B cell (primary cell): ENCODE measurements at regions not wholly inside any gene's neighbourhood (a gene's known extent, or its start where the extent isn't known, plus 50 kb on each side); places are given as distances from the start of the nearest gene placed in this dataset.

Source experiments
- ATAC-seq: fragments of 200-7000 bp; cut with Tn5 transposase; one replicate; pipeline ENCODE4 v1.10.0; 2021; ENCODE audit warnings: low read depth, mild to moderate bottlenecking, moderate number of reproducible peaks, moderate library complexity
- CTCF ChIA-PET: fragments of 350-600 bp; sonication (Branson Sonifier 250); formaldehyde crosslinking; loops from one replicate; lab custom pipeline; 2021; ENCODE audit warnings: antibody characterized with exemption, inconsistent platforms; lab: Charles Lee
- POLR2A ChIA-PET: fragments of 350-600 bp; sonication (Branson Sonifier 250); formaldehyde crosslinking; loops from one replicate; lab custom pipeline; 2021; ENCODE audit warnings: antibody characterized with exemption; lab: Charles Lee
- DNase-seq: peaks from one replicate; pipeline ENCODE4 v3.0.0; 2013
- H2AFZ ChIP-seq: 2 replicates; pipeline ENCODE4 v1.6.1; 2012; ENCODE audit warnings: mild to moderate bottlenecking, low read depth, low read length; ENCODE audit not compliant: insufficient read depth, poor library complexity, severe bottlenecking
- H3K27ac ChIP-seq, 2 donors: 1 replicate in 1 of 2; 2 replicates in 1 of 2; pipeline ENCODE4 v1.5.1; 2012 to 2013; ENCODE audit warnings: low read length in 2 of 2, mild to moderate bottlenecking in 2 of 2, moderate library complexity in 1 of 2
- H3K27me3 ChIP-seq, 4 experiments: fragments of 200-600 bp in 1 of 4; sonication (generic) in 1 of 4; replicated peaks in 1 of 4; 1 replicate in 2 of 4; 2 replicates in 2 of 4; pipeline versions ENCODE4 v1.6.1 to v1.7.0; 2013 to 2016; ENCODE audit warnings: low read length in 3 of 4, mild to moderate bottlenecking in 2 of 4, mixed read lengths in 1 of 4, moderate library complexity in 1 of 4; ENCODE audit not compliant: insufficient read depth in 4 of 4, control insufficient read depth in 3 of 4; ENCODE audit errors: control extremely low read depth in 1 of 4
- H3K36me3 ChIP-seq, 2 experiments: replicated peaks in 1 of 2; 1 replicate in 1 of 2; 2 replicates in 1 of 2; pipeline versions ENCODE4 v1.6.1 to v1.7.1; 2013; ENCODE audit warnings: low read length in 1 of 2; ENCODE audit not compliant: insufficient read depth in 2 of 2, control insufficient read depth in 1 of 2; ENCODE audit errors: control extremely low read depth in 1 of 2, extremely low read depth in 1 of 2
- H3K4me1 ChIP-seq, 2 donors: fragments of 200-600 bp in 1 of 2; sonication (generic) in 1 of 2; 1 replicate in 1 of 2; 2 replicates in 1 of 2; pipeline versions ENCODE4 v1.5.1 to v1.6.1; 2013 to 2017; ENCODE audit warnings: low read length in 2 of 2; ENCODE audit not compliant: control insufficient read depth in 2 of 2, insufficient read depth in 2 of 2
- H3K4me2 ChIP-seq: replicated peaks from 2 replicates; pipeline ENCODE3; 2012; ENCODE audit warnings: mild to moderate bottlenecking, low read depth, low read length; ENCODE audit not compliant: poor library complexity, severe bottlenecking
- H3K4me3 ChIP-seq, 5 experiments: fragments of 200-600 bp in 1 of 5; sonication (generic) in 1 of 5; 1 replicate in 3 of 5; 2 replicates in 2 of 5; pipeline versions ENCODE4 v1.5.1 to v1.7.0; 2011 to 2016; ENCODE audit warnings: low read length in 4 of 5, mild to moderate bottlenecking in 4 of 5, low read depth in 2 of 5, control low read depth in 1 of 5, moderate library complexity in 1 of 5; ENCODE audit not compliant: insufficient read depth in 1 of 5; ENCODE audit errors: control extremely low read depth in 1 of 5, extremely low read depth in 1 of 5
- H3K79me2 ChIP-seq: fragments of 200-600 bp; sonication (generic); one replicate; pipeline ENCODE4 v1.6.0; 2016; ENCODE audit warnings: low read length; ENCODE audit not compliant: control insufficient read depth, insufficient read depth
- H3K9ac ChIP-seq: fragments of 200-600 bp; sonication (generic); 2 replicates; pipeline ENCODE4 v1.6.1; 2017; ENCODE audit warnings: mild to moderate bottlenecking, low read length, moderate library complexity
- H3K9me3 ChIP-seq, 3 donors: one replicate each; pipeline versions ENCODE4 v1.6.1 to v1.7.1; 2013; ENCODE audit warnings: low read length in 2 of 3; ENCODE audit not compliant: control insufficient read depth in 2 of 3, insufficient read depth in 1 of 3; ENCODE audit errors: control extremely low read depth in 1 of 3
- H4K20me1 ChIP-seq: 2 replicates; pipeline ENCODE4 v1.6.0; 2012; ENCODE audit warnings: mild to moderate bottlenecking, low read length; ENCODE audit not compliant: insufficient read depth, control insufficient read depth, poor library complexity, severe bottlenecking
- H3K27ac Mint-ChIP-seq: one replicate; pipeline ENCODE4 v1.8.0; 2021; ENCODE audit warnings: mixed read lengths
- H3K27me3 Mint-ChIP-seq: one replicate; pipeline ENCODE4 v1.8.0; 2021; ENCODE audit warnings: mixed read lengths
- H3K4me1 Mint-ChIP-seq: one replicate; pipeline ENCODE4 v1.8.0; 2021; ENCODE audit warnings: mixed read lengths
- H3K4me3 Mint-ChIP-seq: one replicate; pipeline ENCODE4 v1.8.0; 2021; ENCODE audit warnings: mixed read lengths
- H3K9me3 Mint-ChIP-seq: one replicate; pipeline ENCODE4 v1.8.0; 2022; ENCODE audit warnings: mixed read lengths; ENCODE audit not compliant: insufficient read depth
- EZH2 ChIP-seq: IDR thresholded peaks from 2 replicates; pipeline ENCODE4 v1.6.1; 2012; ENCODE audit warnings: borderline replicate concordance, low read depth, mild to moderate bottlenecking, moderate library complexity, low read length; ENCODE audit not compliant: insufficient read depth, poor library complexity, severe bottlenecking
- WGBS: methylation state at CpG from one replicate; pipeline ENCODE4 v1.1.5; 2013; ENCODE audit warnings: missing lambda C conversion rate; ENCODE audit not compliant: insufficient coverage; 5-methylcytosine and 5-hydroxymethylcytosine counted together
- intact Hi-C: fragments of 100-400 bp; cut with micrococcal nuclease; formaldehyde crosslinking; loops from one replicate; pipeline ENCODE4 v1.10.0; 2022
- TF ChIP-seq, protein P1 (sequence below): fragments of 200-600 bp; IDR thresholded peaks from one replicate; pipeline ENCODE4 v1.8.0; 2022; ENCODE audit warnings: antibody characterized with exemption, mild to moderate bottlenecking

DNA sequence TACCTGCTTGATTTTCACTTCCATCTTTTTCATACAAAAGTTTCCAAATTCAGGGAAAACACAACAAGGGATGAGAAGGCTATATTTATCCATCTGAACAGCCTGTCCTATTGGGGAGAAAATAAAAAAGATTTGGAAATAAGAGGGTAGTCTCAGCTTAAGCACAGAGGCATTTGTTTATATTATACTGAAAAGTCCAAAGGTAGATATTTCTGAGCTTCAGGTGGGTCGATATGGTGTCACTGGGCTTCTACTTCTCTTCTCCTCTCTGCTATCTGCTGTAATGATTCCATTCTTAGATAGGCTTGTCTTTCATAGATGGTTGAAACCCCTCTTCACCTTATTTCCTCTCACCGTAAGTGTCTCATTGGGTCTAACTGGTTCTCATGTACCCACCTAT is 337.0 kb downstream of the INSC start:
- Mint-ChIP-seq H3K27ac (no peak overlapping the region), H3K4me1 (no peaks in the 10 kb centered on the region), H3K4me3 (no peak overlapping the region), H3K9me3 (no peaks in the 10 kb centered on the region), H3K27me3 (no peaks in the 10 kb centered on the region)
- Histone ChIP-seq H3K9me3 (peaks cover 0 to 2% (median 2%) of the 10 kb centered on the region in 3 donors), H3K9ac (no peak overlapping the region), H3K36me3 (no peaks in the 10 kb centered on the region), H3K4me2 (no peak overlapping the region), H2AFZ (no peak overlapping the region), H3K4me1 (no peaks in the 10 kb centered on the region), H3K79me2 (no peaks in the 10 kb centered on the region), H3K27me3 (no peaks in the 10 kb centered on the region), H3K4me3 (no peak overlapping the region), H3K27ac (no peak overlapping the region), H4K20me1 (no peaks in the 10 kb centered on the region)
- CTCF ChIA-PET, result no interaction called here
- ATAC-seq, result no peak
- POLR2A ChIA-PET, result no interaction called here
- TF ChIP-seq, protein P1, sequence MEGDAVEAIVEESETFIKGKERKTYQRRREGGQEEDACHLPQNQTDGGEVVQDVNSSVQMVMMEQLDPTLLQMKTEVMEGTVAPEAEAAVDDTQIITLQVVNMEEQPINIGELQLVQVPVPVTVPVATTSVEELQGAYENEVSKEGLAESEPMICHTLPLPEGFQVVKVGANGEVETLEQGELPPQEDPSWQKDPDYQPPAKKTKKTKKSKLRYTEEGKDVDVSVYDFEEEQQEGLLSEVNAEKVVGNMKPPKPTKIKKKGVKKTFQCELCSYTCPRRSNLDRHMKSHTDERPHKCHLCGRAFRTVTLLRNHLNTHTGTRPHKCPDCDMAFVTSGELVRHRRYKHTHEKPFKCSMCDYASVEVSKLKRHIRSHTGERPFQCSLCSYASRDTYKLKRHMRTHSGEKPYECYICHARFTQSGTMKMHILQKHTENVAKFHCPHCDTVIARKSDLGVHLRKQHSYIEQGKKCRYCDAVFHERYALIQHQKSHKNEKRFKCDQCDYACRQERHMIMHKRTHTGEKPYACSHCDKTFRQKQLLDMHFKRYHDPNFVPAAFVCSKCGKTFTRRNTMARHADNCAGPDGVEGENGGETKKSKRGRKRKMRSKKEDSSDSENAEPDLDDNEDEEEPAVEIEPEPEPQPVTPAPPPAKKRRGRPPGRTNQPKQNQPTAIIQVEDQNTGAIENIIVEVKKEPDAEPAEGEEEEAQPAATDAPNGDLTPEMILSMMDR, result no peak
- no peak for TF ChIP-seq EZH2
- intact Hi-C loops, result no loop called here
- no CpG with 5 or more reads among the region's 2 CpGs for WGBS
- no peak for DNase-seq

DNA sequence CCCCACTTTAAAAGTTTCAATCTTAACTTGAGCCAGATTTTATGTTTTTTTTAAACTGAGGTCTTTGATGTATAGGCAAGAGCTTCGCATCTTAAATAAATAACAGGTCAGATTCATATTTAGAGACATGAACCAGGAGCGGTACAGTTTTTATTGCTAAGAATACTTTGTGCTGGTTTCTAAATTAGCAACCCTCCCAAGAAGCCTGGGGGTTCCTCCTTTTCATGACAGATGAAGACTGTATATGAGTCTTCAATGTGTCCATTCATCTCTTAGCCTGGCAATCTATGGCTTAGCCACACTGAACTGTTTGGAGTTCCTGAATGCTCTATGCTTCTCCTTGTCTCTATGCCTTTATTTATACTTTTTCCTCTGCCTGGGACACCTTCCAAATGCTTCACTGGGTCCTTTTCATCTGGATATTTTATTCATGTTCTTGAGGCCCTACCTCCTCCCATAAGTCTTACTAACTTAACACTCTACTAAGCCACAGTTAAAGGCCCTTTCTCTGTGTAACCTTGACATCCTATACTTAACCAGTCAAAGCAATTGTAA is 338.6 kb downstream of the INSC start:
- no CpG with 5 or more reads among the region's 2 CpGs for WGBS
- TF ChIP-seq, protein P1, result no peak
- TF ChIP-seq EZH2, result no peak
- no peak for ATAC-seq
- no peak overlapping the region for H3K9ac ChIP-seq
- H3K79me2 ChIP-seq, result no peaks in the 10 kb centered on the region
- DNase-seq, result no peak
- H2AFZ ChIP-seq, result no peak overlapping the region
- Mint-ChIP-seq H3K4me3 (no peak overlapping the region), H3K9me3 (no peaks in the 10 kb centered on the region), H3K4me1 (no peaks in the 10 kb centered on the region), H3K27me3 (no peaks in the 10 kb centered on the region), H3K27ac (no peak overlapping the region)
- H3K4me1 ChIP-seq, result no peaks in the 10 kb centered on the region
- H3K27me3 ChIP-seq, result no peaks in the 10 kb centered on the region
- H4K20me1 ChIP-seq, result no peaks in the 10 kb centered on the region
- H3K4me3 ChIP-seq, result no peak overlapping the region
- intact Hi-C loops, result no loop called here
- H3K4me2 ChIP-seq, result no peak overlapping the region
- CTCF ChIA-PET, result no interaction called here
- no peaks in the 10 kb centered on the region for H3K36me3 ChIP-seq
- peaks cover 0 to 2% (median 0%) of the 10 kb centered on the region in 3 donors for H3K9me3 ChIP-seq
- no peak overlapping the region for H3K27ac ChIP-seq
- POLR2A ChIA-PET, result no interaction called here
